Liver (tissue), 7 donors: ENCODE measurements at regions not wholly inside any gene's neighbourhood (a gene's known extent, or its start where the extent isn't known, plus 50 kb on each side); places are given as distances from the start of the nearest gene placed in this dataset.
A peak's percentile ranks its signal among the peaks of the same experiment; 100 is the strongest.
"Not testable (repeated sequence)": the region's sequence is repeated elsewhere in the genome, so short reads cannot be mapped to it uniquely, and the experiment has no call there.

Experiments
- DNase-seq: peaks from one replicate; pipeline ENCODE4 v3.0.0-alpha.2; 2017; ENCODE audit warnings: low spot score
- H3K27ac ChIP-seq, 2 donors: one replicate each; pipeline ENCODE4 v1.7.0; 2013; ENCODE audit warnings: inconsistent platforms in 2 of 2, low read length in 2 of 2, control low read depth in 1 of 2, low read depth in 1 of 2, mild to moderate bottlenecking in 1 of 2
- H3K27me3 ChIP-seq, 4 donors: one replicate each; pipeline versions ENCODE4 v1.6.1 to v1.7.0; 2013; ENCODE audit warnings: low read length in 3 of 4, inconsistent platforms in 1 of 4, mild to moderate bottlenecking in 1 of 4, moderate library complexity in 1 of 4; ENCODE audit not compliant: control insufficient read depth in 4 of 4, insufficient read depth in 4 of 4
- H3K36me3 ChIP-seq, 4 donors: one replicate each; pipeline versions ENCODE4 v1.6.1 to v1.7.0; 2013; ENCODE audit warnings: low read length in 3 of 4, mild to moderate bottlenecking in 3 of 4, low read depth in 1 of 4, moderate library complexity in 1 of 4; ENCODE audit not compliant: control insufficient read depth in 4 of 4, insufficient read depth in 3 of 4
- H3K4me1 ChIP-seq, 4 donors: one replicate each; pipeline versions ENCODE4 v1.6.1 to v1.7.0; 2013; ENCODE audit warnings: low read length in 3 of 4, mild to moderate bottlenecking in 3 of 4, moderate library complexity in 1 of 4; ENCODE audit not compliant: control insufficient read depth in 4 of 4, insufficient read depth in 4 of 4
- H3K4me3 ChIP-seq, 3 donors: one replicate each; pipeline versions ENCODE4 v1.6.1 to v1.7.0; 2013; ENCODE audit warnings: low read length in 3 of 3, control low read depth in 1 of 3, low read depth in 1 of 3, mild to moderate bottlenecking in 1 of 3
- H3K9ac ChIP-seq, 2 donors: one replicate each; pipeline ENCODE4 v1.7.0; 2013; ENCODE audit warnings: low read length in 2 of 2, mild to moderate bottlenecking in 2 of 2, moderate library complexity in 2 of 2, control low read depth in 1 of 2, low read depth in 1 of 2
- H3K9me3 ChIP-seq, 4 donors: one replicate each; pipeline versions ENCODE4 v1.6.1 to v1.7.0; 2013; ENCODE audit warnings: low read length in 3 of 4; ENCODE audit not compliant: control insufficient read depth in 4 of 4
- EGR1 ChIP-seq, 2 donors: IDR thresholded peaks; 2 replicates each; pipeline ENCODE4 v1.6.1; 2016 to 2018; ENCODE audit warnings: antibody characterized with exemption in 2 of 2, low read depth in 2 of 2
- FOXA1 ChIP-seq: IDR thresholded peaks from 2 replicates; pipeline ENCODE4 v1.6.1; 2016; ENCODE audit warnings: antibody characterized with exemption
- FOXA2 ChIP-seq: IDR thresholded peaks from 2 replicates; pipeline ENCODE4 v1.6.1; 2016; ENCODE audit warnings: antibody characterized with exemption
- GABPA ChIP-seq, 2 donors: IDR thresholded peaks in 1 of 2; conservative IDR thresholded peaks in 1 of 2; 2 replicates each; pipeline ENCODE4 v1.6.1; 2016; ENCODE audit warnings: antibody characterized with exemption in 2 of 2, mild to moderate bottlenecking in 1 of 2, moderate library complexity in 1 of 2
- HNF4A ChIP-seq, 2 donors: conservative IDR thresholded peaks; 2 replicates each; pipeline ENCODE4 v1.6.1; 2016; ENCODE audit warnings: antibody characterized with exemption in 2 of 2, mild to moderate bottlenecking in 2 of 2
- HNF4G ChIP-seq: IDR thresholded peaks from 2 replicates; pipeline ENCODE4 v1.6.1; 2016; ENCODE audit warnings: antibody characterized with exemption
- JUND ChIP-seq, 2 donors: IDR thresholded peaks; 2 replicates each; pipeline ENCODE4 v1.6.1; 2016; ENCODE audit warnings: antibody characterized with exemption in 2 of 2
- NR2F2 ChIP-seq: IDR thresholded peaks from 2 replicates; pipeline ENCODE4 v1.6.1; 2016; ENCODE audit warnings: antibody characterized with exemption
- RAD21 ChIP-seq, 2 donors: IDR thresholded peaks; 2 replicates each; pipeline ENCODE4 v1.6.1; 2016; ENCODE audit warnings: antibody characterized with exemption in 2 of 2, mild to moderate bottlenecking in 2 of 2
- REST ChIP-seq: IDR thresholded peaks from 2 replicates; pipeline ENCODE4 v1.6.1; 2016; ENCODE audit warnings: antibody characterized with exemption, mild to moderate bottlenecking
- RXRA ChIP-seq, 2 donors: IDR thresholded peaks; 2 replicates each; pipeline ENCODE4 v1.6.1; 2017 to 2018; ENCODE audit warnings: antibody characterized with exemption in 2 of 2, mild to moderate bottlenecking in 1 of 2
- SP1 ChIP-seq: IDR thresholded peaks from 2 replicates; pipeline ENCODE4 v1.6.1; 2018; ENCODE audit warnings: antibody characterized with exemption, mild to moderate bottlenecking
- TAF1 ChIP-seq: conservative IDR thresholded peaks from 2 replicates; pipeline ENCODE4 v1.6.1; 2016; ENCODE audit warnings: antibody characterized with exemption, mild to moderate bottlenecking
- YY1 ChIP-seq: IDR thresholded peaks from 2 replicates; pipeline ENCODE4 v1.6.1; 2016; ENCODE audit warnings: antibody characterized with exemption, mild to moderate bottlenecking
- ZBTB33 ChIP-seq: IDR thresholded peaks from 2 replicates; pipeline ENCODE4 v1.6.1; 2016; ENCODE audit warnings: antibody characterized with exemption
- WGBS: extraction: QIAGEN DNeasy Blood & Tissue Kit; methylation state at CpG from one replicate; pipeline ENCODE4 v1.1.7; 2013; 5-methylcytosine and 5-hydroxymethylcytosine counted together
- TF ChIP-seq, protein P1 (sequence below): IDR thresholded peaks from 2 replicates; pipeline ENCODE4 v1.6.1; 2016; ENCODE audit warnings: antibody characterized with exemption
- TF ChIP-seq, protein P2 (sequence below): IDR thresholded peaks from 2 replicates; pipeline ENCODE4 v1.6.1; 2016; ENCODE audit warnings: antibody characterized with exemption
- donor health status: healthy.
- donor health status: healthy.
- donor health status: healthy.
- donor health status: healthy.

GRCh38 chr18:21980744-21981143 is 188.6 kb upstream of the GATA6 start (continued):
- TF ChIP-seq HNF4A (conservative IDR thresholded peaks at IDR 0.05): peak; percentile 98 to 99
- TF ChIP-seq SP1: peak; percentile 95
- TF ChIP-seq, protein P1, sequence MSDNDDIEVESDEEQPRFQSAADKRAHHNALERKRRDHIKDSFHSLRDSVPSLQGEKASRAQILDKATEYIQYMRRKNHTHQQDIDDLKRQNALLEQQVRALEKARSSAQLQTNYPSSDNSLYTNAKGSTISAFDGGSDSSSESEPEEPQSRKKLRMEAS: peak; percentile 86
- no peak for TF ChIP-seq TAF1
- peak; percentile 93 for TF ChIP-seq NR2F2
- peak; percentile 85 for TF ChIP-seq FOXA2
- peak; percentile 97 to 99 for TF ChIP-seq RXRA (IDR thresholded peaks at IDR 0.05)
- peak; percentile 94 for TF ChIP-seq HNF4G
- peak; percentile 78 for TF ChIP-seq FOXA1
- peak; percentile 86 for TF ChIP-seq ZBTB33

- not testable (repeated sequence) for H3K36me3 ChIP-seq, H3K9me3 ChIP-seq, DNase-seq, H3K4me3 ChIP-seq, H3K27me3 ChIP-seq
- peaks cover 6 to 14% (median 10%) of the 10 kb centered on the region in 4 donors for H3K4me1 ChIP-seq
- peak overlapping the region; percentile 61 to 73 for H3K27ac ChIP-seq
- WGBS: 93% methylated on average over 11 of the region's 11 CpGs
- peak overlapping the region in 1 of 2 donors; percentile 16 for H3K9ac ChIP-seq
Measured at GRCh38 chr18:21981489-21981888, 187.9 kb upstream of the GATA6 start.

- Histone ChIP-seq H3K27ac (no peak overlapping the region), H3K9ac (no peak overlapping the region), H3K9me3 (no peaks in the 10 kb centered on the region), H3K27me3 (no peaks in the 10 kb centered on the region), H3K4me3 (no peak overlapping the region), H3K36me3 (no peaks in the 10 kb centered on the region), H3K4me1 (no peaks in the 10 kb centered on the region)
- no peak for DNase-seq
- TF ChIP-seq NR2F2: no peak
- peak in 1 of 2 donors; percentile 23 for TF ChIP-seq RXRA (IDR thresholded peaks at IDR 0.05)
- TF ChIP-seq HNF4A (conservative IDR thresholded peaks at IDR 0.05): peak; percentile 21 to 26
- no peak for TF ChIP-seq HNF4G
- peak in 1 of 2 donors; percentile 13 for TF ChIP-seq RAD21 (IDR thresholded peaks at IDR 0.05)
- WGBS: 51% methylated on average over 1 of the region's 1 CpG
Measured at GRCh38 chr18:21991081-21991534, 178.3 kb upstream of the GATA6 start.

DNA sequence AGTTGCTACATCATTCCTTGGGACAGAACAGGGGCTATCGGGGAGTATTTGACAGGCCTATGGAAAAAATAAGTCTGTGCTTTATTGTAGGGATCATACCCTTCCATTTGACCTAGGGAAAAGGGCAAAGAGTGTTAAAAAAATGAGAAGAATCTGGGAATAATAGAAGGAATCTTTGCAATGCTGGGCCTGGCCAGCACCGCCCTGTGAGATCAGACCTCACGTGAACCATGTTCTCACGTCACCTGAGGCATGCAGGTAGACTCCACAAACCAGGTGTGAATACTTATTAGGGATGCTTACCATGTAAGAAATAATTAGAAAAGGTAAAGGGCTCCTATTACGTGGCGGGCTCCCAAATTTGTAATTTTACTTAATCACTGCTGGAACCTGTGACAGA is 177.5 kb upstream of the GATA6 start:
- H3K9me3 ChIP-seq: no peaks in the 10 kb centered on the region
- no peak overlapping the region for H3K9ac ChIP-seq
- TF ChIP-seq FOXA1: no peak
- no peak for TF ChIP-seq TAF1
- no peak for TF ChIP-seq YY1
- TF ChIP-seq HNF4G: no peak
- TF ChIP-seq, protein P1: no peak
- TF ChIP-seq EGR1 (IDR thresholded peaks at IDR 0.05; ENCODE audit: low read depth in 2 of 2): no peak
- no peak for TF ChIP-seq REST
- TF ChIP-seq FOXA2: no peak
- no peak for TF ChIP-seq RXRA (IDR thresholded peaks at IDR 0.05)
- no peak for TF ChIP-seq HNF4A (conservative IDR thresholded peaks at IDR 0.05)
- no peak for TF ChIP-seq ZBTB33
- no peak for TF ChIP-seq JUND (IDR thresholded peaks at IDR 0.05)
- TF ChIP-seq GABPA (IDR thresholded peaks at IDR 0.05 in 1 of 2, conservative IDR thresholded peaks at IDR 0.05 in 1 of 2): no peak
- no peak for TF ChIP-seq RAD21 (IDR thresholded peaks at IDR 0.05)
- TF ChIP-seq, protein P2, sequence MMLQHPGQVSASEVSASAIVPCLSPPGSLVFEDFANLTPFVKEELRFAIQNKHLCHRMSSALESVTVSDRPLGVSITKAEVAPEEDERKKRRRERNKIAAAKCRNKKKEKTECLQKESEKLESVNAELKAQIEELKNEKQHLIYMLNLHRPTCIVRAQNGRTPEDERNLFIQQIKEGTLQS: no peak
- no peak for TF ChIP-seq NR2F2
- no peak overlapping the region for H3K4me3 ChIP-seq
- H3K4me1 ChIP-seq: no peaks in the 10 kb centered on the region
- H3K27me3 ChIP-seq: no peaks in the 10 kb centered on the region
- DNase-seq: no peak
- 93% methylated on average over 6 of the region's 6 CpGs for WGBS
- no peak overlapping the region for H3K27ac ChIP-seq
- H3K36me3 ChIP-seq: no peaks in the 10 kb centered on the region
